Memory B cell (primary cell): ENCODE measurements at regions not wholly inside any gene's neighbourhood (a gene's known extent, or its start where the extent isn't known, plus 50 kb on each side); places are given as distances from the start of the nearest gene placed in this dataset.
A peak's percentile ranks its signal among the peaks of the same experiment; 100 is the strongest.
"Not testable (repeated sequence)": the region's sequence is repeated elsewhere in the genome, so short reads cannot be mapped to it uniquely, and the experiment has no call there.

Experiments
- ATAC-seq: fragments of 150-1000 bp; cut with Tn5 transposase; 2 replicates; pipeline ENCODE4 v1.10.0; 2021; ENCODE audit warnings: low read depth, mild to moderate bottlenecking, moderate library complexity
- DNase-seq, 2 donors: peaks; one replicate each; pipeline ENCODE4 v3.0.0; 2022; ENCODE audit warnings: low spot score in 2 of 2
- H3K27ac Mint-ChIP-seq: one replicate; pipeline ENCODE4 v1.8.0; 2022; ENCODE audit warnings: mild to moderate bottlenecking, moderate library complexity, mixed read lengths
- H3K27me3 Mint-ChIP-seq: one replicate; pipeline ENCODE4 v1.8.0; 2022; ENCODE audit warnings: mixed read lengths
- H3K36me3 Mint-ChIP-seq: one replicate; pipeline ENCODE4 v1.8.0; 2022; ENCODE audit warnings: mild to moderate bottlenecking, mixed read lengths
- H3K4me1 Mint-ChIP-seq: one replicate; pipeline ENCODE4 v1.8.0; 2022; ENCODE audit warnings: mixed read lengths
- H3K4me3 Mint-ChIP-seq: one replicate; pipeline ENCODE4 v1.8.0; 2022; ENCODE audit warnings: mild to moderate bottlenecking, moderate library complexity, mixed read lengths
- H3K9me3 Mint-ChIP-seq: one replicate; pipeline ENCODE4 v1.8.0; 2022; ENCODE audit warnings: mixed read lengths

DNA sequence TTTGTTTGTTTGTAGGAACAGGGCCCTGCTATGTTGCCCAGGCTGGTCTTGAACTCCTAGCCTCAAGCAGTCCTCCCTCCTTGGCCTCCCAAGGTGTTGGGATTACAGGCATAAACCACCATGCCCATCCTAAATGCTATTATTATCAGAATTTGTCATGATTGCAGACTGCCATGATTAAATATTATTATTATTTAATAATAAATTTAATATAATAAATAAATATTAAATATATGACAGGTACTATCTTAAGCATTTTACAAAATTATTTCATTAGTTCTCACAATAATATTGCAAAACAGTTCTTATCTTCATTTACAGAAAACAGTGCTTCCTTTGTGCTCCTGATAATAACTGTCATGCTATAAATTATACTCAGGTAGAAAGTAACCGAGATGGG lies 133.4 kb upstream of the JADE1 start:
- no peak overlapping the region for H3K27ac Mint-ChIP-seq
- H3K27me3 Mint-ChIP-seq = no peaks in the 10 kb centered on the region
- H3K36me3 Mint-ChIP-seq = no peaks in the 10 kb centered on the region
- no peak for DNase-seq
- H3K9me3 Mint-ChIP-seq = no peaks in the 10 kb centered on the region
- no peak for ATAC-seq
- H3K4me1 Mint-ChIP-seq = peaks cover 5% of the 10 kb centered on the region
- H3K4me3 Mint-ChIP-seq = no peak overlapping the region

DNA sequence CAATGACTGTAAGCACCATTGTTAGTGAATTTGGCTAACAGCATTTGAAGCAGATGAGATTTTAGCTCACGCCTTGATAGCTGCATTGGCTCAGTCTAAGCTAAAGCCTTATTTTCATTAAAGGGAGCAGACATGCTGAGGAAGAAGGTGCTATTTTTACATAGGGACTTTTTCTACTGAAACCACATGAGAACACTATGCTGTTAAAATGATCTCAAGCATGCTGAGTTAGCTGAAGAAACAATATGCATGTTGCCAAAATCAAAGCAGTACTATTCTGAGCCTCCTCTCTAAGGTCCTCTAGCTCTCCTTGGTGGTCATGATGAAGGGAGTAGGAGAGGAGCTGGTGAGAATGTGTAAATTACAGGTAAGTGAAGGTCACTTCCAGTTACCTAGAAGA lies 134.4 kb upstream of the JADE1 start:
- Mint-ChIP-seq H3K9me3 (no peaks in the 10 kb centered on the region), H3K4me3 (peak overlapping the region; percentile 21), H3K4me1 (peaks cover 5% of the 10 kb centered on the region), H3K27me3 (no peaks in the 10 kb centered on the region), H3K36me3 (no peaks in the 10 kb centered on the region), H3K27ac (peak overlapping the region; percentile 74)
- DNase-seq = no peak
- ATAC-seq = peak; percentile 70

GRCh38 chr4:128673159-128673558 lies 136.3 kb upstream of the JADE1 start:
- H3K27me3 Mint-ChIP-seq, DNase-seq, H3K36me3 Mint-ChIP-seq, H3K27ac Mint-ChIP-seq, H3K9me3 Mint-ChIP-seq, ATAC-seq, H3K4me1 Mint-ChIP-seq, H3K4me3 Mint-ChIP-seq: not testable (repeated sequence)

- H3K4me1 Mint-ChIP-seq, H3K27me3 Mint-ChIP-seq, ATAC-seq, H3K4me3 Mint-ChIP-seq, H3K9me3 Mint-ChIP-seq, DNase-seq, H3K27ac Mint-ChIP-seq, H3K36me3 Mint-ChIP-seq: not testable (repeated sequence)
Measured at GRCh38 chr4:128672596-128672995, 136.9 kb upstream of the JADE1 start.

DNA sequence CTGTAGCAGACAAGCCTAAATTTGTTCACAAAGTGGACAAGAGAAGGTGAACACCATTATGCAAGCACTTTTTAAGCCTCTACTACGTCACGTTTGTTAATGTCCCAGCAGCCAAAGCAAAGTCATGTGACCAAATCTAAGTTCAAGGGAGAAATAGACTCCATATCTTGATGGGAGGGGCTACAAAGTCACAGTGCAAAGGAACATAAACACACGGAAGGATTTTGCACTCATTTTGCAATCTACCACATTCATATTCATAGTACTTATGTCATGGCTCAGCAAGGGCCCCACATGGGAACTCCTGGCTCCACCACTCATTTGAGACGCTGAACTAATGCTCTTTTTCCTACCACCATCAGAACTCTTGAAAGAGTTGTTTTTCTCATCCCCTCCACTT lies 139.0 kb upstream of the JADE1 start:
- Mint-ChIP-seq H3K36me3 (no peaks in the 10 kb centered on the region), H3K9me3 (no peaks in the 10 kb centered on the region), H3K4me3 (no peak overlapping the region), H3K4me1 (peaks cover 5% of the 10 kb centered on the region), H3K27me3 (no peaks in the 10 kb centered on the region), H3K27ac (no peak overlapping the region)
- DNase-seq = no peak
- ATAC-seq = no peak

DNA sequence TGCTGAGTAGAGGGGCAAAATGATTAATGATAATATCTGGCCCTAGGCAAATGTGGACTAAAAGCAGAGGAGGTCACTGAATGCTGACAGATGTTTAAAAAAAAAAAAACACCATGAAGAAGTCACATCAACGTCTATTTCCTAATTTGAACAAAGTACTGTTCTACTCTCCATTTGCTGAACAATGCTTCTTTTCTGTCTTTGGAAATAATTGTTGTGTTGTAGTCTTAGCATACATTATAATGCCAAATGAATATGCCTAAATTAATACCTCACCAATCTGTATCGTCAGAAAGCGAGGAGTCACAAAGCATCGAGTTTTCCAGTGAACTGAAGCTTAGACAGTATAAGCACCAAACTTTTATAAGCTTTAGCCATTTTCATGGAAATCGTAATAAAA lies 140.9 kb upstream of the JADE1 start:
- DNase-seq (no peak), ATAC-seq (no peak)
- H3K4me3 Mint-ChIP-seq = no peak overlapping the region
- no peak overlapping the region for H3K27ac Mint-ChIP-seq
- H3K9me3 Mint-ChIP-seq = no peaks in the 10 kb centered on the region
- no peaks in the 10 kb centered on the region for H3K36me3 Mint-ChIP-seq
- peaks cover under 1% of the 10 kb centered on the region for H3K4me1 Mint-ChIP-seq
- H3K27me3 Mint-ChIP-seq = no peaks in the 10 kb centered on the region

DNA sequence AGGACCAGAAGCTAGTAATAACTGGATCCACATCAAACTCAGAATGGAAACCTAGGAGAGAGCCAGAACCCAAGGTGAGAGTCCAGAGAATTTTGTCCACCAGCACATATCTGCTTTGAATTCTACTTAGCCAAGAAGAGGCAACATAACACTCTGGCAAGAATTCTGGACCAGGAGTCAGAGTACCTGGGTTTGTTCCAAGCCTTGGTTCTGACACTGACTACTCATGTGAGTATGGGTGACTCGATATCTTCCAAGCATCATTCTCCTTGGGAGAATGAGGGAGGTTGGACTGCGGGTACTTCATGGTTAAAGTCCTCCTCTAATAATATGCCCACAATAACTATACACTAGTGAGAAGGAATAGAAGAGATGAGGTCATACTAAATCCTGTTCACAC lies 144.0 kb upstream of the JADE1 start:
- H3K27ac Mint-ChIP-seq = no peak overlapping the region
- no peak for DNase-seq
- ATAC-seq = no peak
- no peak overlapping the region for H3K4me3 Mint-ChIP-seq
- H3K27me3 Mint-ChIP-seq = no peaks in the 10 kb centered on the region
- H3K9me3 Mint-ChIP-seq = no peaks in the 10 kb centered on the region
- no peaks in the 10 kb centered on the region for H3K36me3 Mint-ChIP-seq
- H3K4me1 Mint-ChIP-seq = peaks cover 6% of the 10 kb centered on the region

DNA sequence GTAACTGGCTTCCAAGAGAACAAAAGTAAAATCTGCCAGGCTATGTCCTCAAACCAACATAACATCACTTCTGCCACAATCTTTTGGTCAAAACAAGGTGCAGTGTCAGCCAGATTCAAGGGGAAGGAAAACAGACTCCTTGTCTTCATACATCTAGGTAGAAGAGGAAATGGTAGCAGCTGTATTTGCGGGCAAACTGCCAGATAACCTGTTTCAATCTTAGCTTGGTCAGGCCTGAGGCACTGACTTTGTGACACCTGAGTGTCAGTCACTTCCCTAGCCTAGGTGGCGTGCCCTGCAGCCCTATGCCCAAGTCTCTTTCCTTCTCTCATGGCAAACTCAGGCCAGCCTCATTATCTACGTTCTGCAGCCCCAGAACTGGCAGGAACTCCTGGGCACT lies 146.2 kb upstream of the JADE1 start:
- peak in 1 of 2 donors; percentile 13 for DNase-seq
- Mint-ChIP-seq H3K4me1 (peaks cover 10% of the 10 kb centered on the region), H3K27me3 (no peaks in the 10 kb centered on the region), H3K4me3 (no peak overlapping the region), H3K36me3 (no peaks in the 10 kb centered on the region), H3K27ac (no peak overlapping the region), H3K9me3 (no peaks in the 10 kb centered on the region)
- ATAC-seq = peak; percentile 63

- no peak overlapping the region for H3K4me3 Mint-ChIP-seq
- no peak for ATAC-seq
- no peaks in the 10 kb centered on the region for H3K36me3 Mint-ChIP-seq
- DNase-seq = no peak
- peaks cover 15% of the 10 kb centered on the region for H3K4me1 Mint-ChIP-seq
- no peak overlapping the region for H3K27ac Mint-ChIP-seq
- H3K9me3 Mint-ChIP-seq = peaks cover 2% of the 10 kb centered on the region
- H3K27me3 Mint-ChIP-seq = peaks cover 5% of the 10 kb centered on the region
Measured at GRCh38 chr4:128661479-128661878, 148.0 kb upstream of the JADE1 start.

- H3K27me3 Mint-ChIP-seq = peaks cover 5% of the 10 kb centered on the region
- H3K27ac Mint-ChIP-seq = no peak overlapping the region
- peaks cover 2% of the 10 kb centered on the region for H3K9me3 Mint-ChIP-seq
- no peak for ATAC-seq
- DNase-seq = no peak
- H3K4me3 Mint-ChIP-seq = no peak overlapping the region
- no peaks in the 10 kb centered on the region for H3K36me3 Mint-ChIP-seq
- H3K4me1 Mint-ChIP-seq = peaks cover 15% of the 10 kb centered on the region
Measured at GRCh38 chr4:128660361-128661215, 148.9 kb upstream of the JADE1 start.

- no peak overlapping the region for H3K4me3 Mint-ChIP-seq
- peaks cover 11% of the 10 kb centered on the region for H3K4me1 Mint-ChIP-seq
- H3K27ac Mint-ChIP-seq = no peak overlapping the region
- peaks cover 7% of the 10 kb centered on the region for H3K27me3 Mint-ChIP-seq
- peaks cover 7% of the 10 kb centered on the region for H3K9me3 Mint-ChIP-seq
- DNase-seq = no peak
- H3K36me3 Mint-ChIP-seq = peaks cover 2% of the 10 kb centered on the region
- no peak for ATAC-seq
Measured at GRCh38 chr4:128658214-128658631, 151.3 kb upstream of the JADE1 start.

GRCh38 chr4:128657638-128658037 lies 151.9 kb upstream of the JADE1 start:
- ATAC-seq (no peak), DNase-seq (no peak)
- Mint-ChIP-seq H3K4me1 (peaks cover 9% of the 10 kb centered on the region), H3K9me3 (peaks cover 7% of the 10 kb centered on the region), H3K27ac (no peak overlapping the region), H3K4me3 (no peak overlapping the region), H3K27me3 (peaks cover 7% of the 10 kb centered on the region), H3K36me3 (peaks cover 2% of the 10 kb centered on the region)

GRCh38 chr4:128654465-128654864 lies 155.0 kb upstream of the JADE1 start:
- H3K27me3 Mint-ChIP-seq = peaks cover 7% of the 10 kb centered on the region
- ATAC-seq (no peak), DNase-seq (no peak)
- H3K9me3 Mint-ChIP-seq = peaks cover 7% of the 10 kb centered on the region
- no peak overlapping the region for H3K4me3 Mint-ChIP-seq
- H3K27ac Mint-ChIP-seq = no peak overlapping the region
- peaks cover 9% of the 10 kb centered on the region for H3K4me1 Mint-ChIP-seq
- peaks cover 2% of the 10 kb centered on the region for H3K36me3 Mint-ChIP-seq

- peaks cover 9% of the 10 kb centered on the region for H3K4me1 Mint-ChIP-seq
- peaks cover 2% of the 10 kb centered on the region for H3K36me3 Mint-ChIP-seq
- H3K27ac Mint-ChIP-seq = no peak overlapping the region
- H3K9me3 Mint-ChIP-seq = peaks cover 7% of the 10 kb centered on the region
- H3K4me3 Mint-ChIP-seq = no peak overlapping the region
- DNase-seq (no peak), ATAC-seq (no peak)
- peaks cover 7% of the 10 kb centered on the region for H3K27me3 Mint-ChIP-seq
Measured at GRCh38 chr4:128653527-128654444, 155.7 kb upstream of the JADE1 start.
